ENCODE measurements at regions not wholly inside any gene's neighbourhood (a gene's known extent, or its start where the extent isn't known, plus 50 kb on each side); places are given as distances from the start of the nearest gene placed in this dataset.

- TF ChIP-seq CTCF (conservative IDR thresholded peaks at IDR 0.05) = no peak
- TF ChIP-seq ZFX (IDR thresholded peaks at IDR 0.05) = no peak
These were observed 133.0 kb upstream of the EFNA5 start for GRCh38 chr5:107803728-107804127.
